ENCODE measurements at regions not wholly inside any gene's neighbourhood (a gene's known extent, or its start where the extent isn't known, plus 50 kb on each side); places are given as distances from the start of the nearest gene placed in this dataset.

- DNase-seq (ENCODE audit: low read depth in 1 of 2, low spot score in 1 of 2), result no peak
- TF ChIP-seq POLR2AphosphoS5 (IDR thresholded peaks at IDR 0.05; ENCODE audit: low read depth), result no peak
- TF ChIP-seq SPI1 (IDR thresholded peaks at IDR 0.05; ENCODE audit: borderline replicate concordance, low read depth), result no peak
- TF ChIP-seq REST (IDR thresholded peaks at IDR 0.05; ENCODE audit: insufficient replicate concordance, low read depth), result no peak
- TF ChIP-seq CTCF (IDR thresholded peaks at IDR 0.05; ENCODE audit: insufficient read depth, low read length), result no peak
- no peak for TF ChIP-seq GABPA (IDR thresholded peaks at IDR 0.05; ENCODE audit: low read depth)
- Histone ChIP-seq H3K27me3 (ENCODE audit: insufficient read depth, poor library complexity, severe bottlenecking) (peaks cover 2% of the 10 kb centered on the region), H3K27ac (replicated peaks) (no peak overlapping the region), H3K4me3 (replicated peaks; ENCODE audit: insufficient read depth, low read length) (no peak overlapping the region)
Measured at GRCh38 chr2:242051463-242051862, 181.9 kb downstream of the RTP5 start.

- TF ChIP-seq POLR2AphosphoS5 (IDR thresholded peaks at IDR 0.05; ENCODE audit: low read depth), result no peak
- no peak for TF ChIP-seq REST (IDR thresholded peaks at IDR 0.05; ENCODE audit: insufficient replicate concordance, low read depth)
- no peak overlapping the region for H3K27ac ChIP-seq (replicated peaks)
- peaks cover 2% of the 10 kb centered on the region for H3K27me3 ChIP-seq (ENCODE audit: insufficient read depth, poor library complexity, severe bottlenecking)
- no peak for DNase-seq (ENCODE audit: low read depth in 1 of 2, low spot score in 1 of 2)
- no peak overlapping the region for H3K4me3 ChIP-seq (replicated peaks; ENCODE audit: insufficient read depth, low read length)
Measured at GRCh38 chr2:242052421-242052820, 182.9 kb downstream of the RTP5 start.

- no peak overlapping the region for H3K4me3 ChIP-seq (replicated peaks; ENCODE audit: insufficient read depth, low read length)
- no peak for DNase-seq (ENCODE audit: low read depth in 1 of 2, low spot score in 1 of 2)
- no peak for TF ChIP-seq CTCF (IDR thresholded peaks at IDR 0.05; ENCODE audit: insufficient read depth, low read length)
- TF ChIP-seq POLR2AphosphoS5 (IDR thresholded peaks at IDR 0.05; ENCODE audit: low read depth), result no peak
- TF ChIP-seq GABPA (IDR thresholded peaks at IDR 0.05; ENCODE audit: low read depth), result no peak
- TF ChIP-seq SPI1 (IDR thresholded peaks at IDR 0.05; ENCODE audit: borderline replicate concordance, low read depth), result no peak
- TF ChIP-seq REST (IDR thresholded peaks at IDR 0.05; ENCODE audit: insufficient replicate concordance, low read depth), result no peak
- peaks cover 2% of the 10 kb centered on the region for H3K27me3 ChIP-seq (ENCODE audit: insufficient read depth, poor library complexity, severe bottlenecking)
- no peak overlapping the region for H3K27ac ChIP-seq (replicated peaks)
Measured at GRCh38 chr2:242053921-242054320, 184.4 kb downstream of the RTP5 start.

GRCh38 chr2:242054406-242054805 is 184.9 kb downstream of the RTP5 start:
- no peak for DNase-seq (ENCODE audit: low read depth in 1 of 2, low spot score in 1 of 2)
- Histone ChIP-seq H3K27ac (replicated peaks) (no peak overlapping the region), H3K4me3 (replicated peaks; ENCODE audit: insufficient read depth, low read length) (no peak overlapping the region), H3K27me3 (ENCODE audit: insufficient read depth, poor library complexity, severe bottlenecking) (peaks cover 2% of the 10 kb centered on the region)
- no peak for TF ChIP-seq CTCF (IDR thresholded peaks at IDR 0.05; ENCODE audit: insufficient read depth, low read length)
- no peak for TF ChIP-seq GABPA (IDR thresholded peaks at IDR 0.05; ENCODE audit: low read depth)
- TF ChIP-seq REST (IDR thresholded peaks at IDR 0.05; ENCODE audit: insufficient replicate concordance, low read depth), result no peak
- no peak for TF ChIP-seq POLR2AphosphoS5 (IDR thresholded peaks at IDR 0.05; ENCODE audit: low read depth)
